Activated T-cell treated with anti-CD3 and anti-CD28 coated beads for 24 hours (primary cell): ENCODE measurements at regions not wholly inside any gene's neighbourhood (a gene's known extent, or its start where the extent isn't known, plus 50 kb on each side); places are given as distances from the start of the nearest gene placed in this dataset.

Source experiments
- DNase-seq: peaks from one replicate; pipeline ENCODE4 v3.0.0-alpha.2; 2020; ENCODE audit warnings: low read depth

DNA sequence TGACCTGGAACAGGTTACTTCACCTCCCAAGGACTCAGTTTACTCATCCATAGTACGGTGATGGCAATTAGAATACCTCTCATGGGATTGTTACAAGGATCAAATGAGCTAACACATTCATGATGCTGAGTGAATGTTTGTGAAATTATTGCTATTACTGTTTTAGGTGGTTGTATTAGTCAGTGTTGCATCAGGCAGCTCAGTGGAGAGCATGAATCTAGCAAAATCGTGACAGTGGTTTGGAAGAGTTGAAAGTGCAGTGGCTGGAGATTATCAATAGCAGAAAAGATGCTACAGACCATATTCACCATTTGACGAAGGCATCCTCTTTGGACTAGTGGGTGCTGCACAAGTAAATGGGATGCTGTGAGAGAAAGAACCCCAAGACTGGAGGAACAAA lies 50.4 kb upstream of the CTNNBL1 start:
- no peak for DNase-seq

DNA sequence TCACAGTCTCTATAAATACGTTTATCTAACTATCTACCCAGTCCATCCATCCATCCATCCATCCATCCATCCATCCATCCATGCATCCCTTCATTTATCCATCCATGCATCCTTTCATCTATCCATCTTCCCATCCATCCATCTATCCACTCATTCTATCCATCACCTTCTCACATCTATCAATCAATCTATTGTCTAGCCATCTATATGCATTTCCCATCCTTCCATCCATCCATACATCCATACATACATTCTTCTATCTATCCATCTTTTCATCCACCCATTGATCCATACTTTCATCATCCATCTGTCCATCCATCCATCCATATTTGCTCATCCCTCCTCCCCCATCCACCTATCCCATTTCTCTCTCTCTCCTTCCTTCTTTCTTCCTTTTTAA lies 51.6 kb upstream of the CTNNBL1 start:
- DNase-seq: no peak

DNA sequence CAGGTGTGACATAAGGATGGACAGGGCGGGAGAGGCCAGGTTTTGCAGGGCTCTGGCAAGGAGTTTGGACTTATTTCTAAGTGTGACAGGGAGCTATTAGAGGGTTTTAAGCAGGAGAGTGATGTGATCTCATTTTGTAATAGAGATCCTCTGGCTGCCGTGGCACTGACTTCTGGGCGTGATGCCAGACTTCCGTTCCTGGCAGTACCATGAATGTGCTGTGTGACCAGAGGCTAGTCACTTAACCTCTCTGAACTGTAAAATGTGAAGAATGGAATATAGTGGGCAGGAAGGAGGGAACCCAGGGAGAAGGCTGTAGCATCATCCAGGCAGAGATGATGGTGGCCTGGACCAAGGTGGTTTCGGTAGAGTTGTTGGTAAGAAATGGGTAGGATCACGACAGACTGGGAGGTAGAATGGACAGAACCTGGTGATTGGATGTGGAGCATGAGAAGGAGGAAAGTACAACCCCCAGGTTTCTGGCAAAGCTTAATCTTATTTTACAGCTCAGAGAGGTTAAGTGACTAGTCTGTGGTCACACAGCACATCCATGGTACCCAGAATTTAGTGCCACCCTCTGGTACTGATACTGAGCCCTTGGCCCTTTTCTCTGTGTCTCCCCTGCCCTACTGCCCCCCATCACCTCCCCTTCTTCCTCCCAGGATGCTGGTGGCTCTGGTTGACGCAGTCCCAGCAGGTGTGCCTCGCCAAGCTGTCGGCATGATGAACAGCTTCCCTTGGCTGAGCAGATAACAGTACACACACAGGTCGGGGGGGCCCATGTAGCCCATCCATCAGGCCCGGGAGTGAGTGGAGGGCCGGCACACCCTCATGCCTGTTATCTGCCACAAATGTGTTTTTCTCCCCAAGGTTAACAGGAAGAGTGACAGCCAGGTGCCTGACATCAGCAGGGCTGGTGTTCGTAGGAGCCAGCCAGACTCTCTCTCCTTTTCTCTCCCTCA lies 52.9 kb upstream of the CTNNBL1 start:
- DNase-seq: no peak

DNA sequence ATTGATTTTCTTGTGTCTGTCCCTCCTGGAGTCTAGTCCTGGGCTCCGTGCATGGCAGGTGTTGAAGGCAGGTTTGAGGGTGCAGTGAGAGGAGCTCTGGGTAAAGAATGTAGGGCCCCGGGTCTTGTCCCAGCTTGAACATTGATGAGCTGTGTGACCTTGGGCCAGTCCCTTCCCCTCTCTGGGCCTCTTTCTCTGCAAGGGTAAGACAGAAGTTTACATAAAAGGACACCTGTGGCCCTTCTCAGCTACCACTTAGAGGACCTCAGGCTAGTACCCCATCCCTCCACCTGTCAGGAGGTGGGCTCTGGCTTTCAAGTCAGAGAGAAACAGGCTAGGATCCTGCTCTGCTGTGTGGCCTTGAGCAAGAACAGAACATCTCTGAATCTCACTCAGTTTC lies 55.3 kb upstream of the CTNNBL1 start:
- DNase-seq: no peak

DNA sequence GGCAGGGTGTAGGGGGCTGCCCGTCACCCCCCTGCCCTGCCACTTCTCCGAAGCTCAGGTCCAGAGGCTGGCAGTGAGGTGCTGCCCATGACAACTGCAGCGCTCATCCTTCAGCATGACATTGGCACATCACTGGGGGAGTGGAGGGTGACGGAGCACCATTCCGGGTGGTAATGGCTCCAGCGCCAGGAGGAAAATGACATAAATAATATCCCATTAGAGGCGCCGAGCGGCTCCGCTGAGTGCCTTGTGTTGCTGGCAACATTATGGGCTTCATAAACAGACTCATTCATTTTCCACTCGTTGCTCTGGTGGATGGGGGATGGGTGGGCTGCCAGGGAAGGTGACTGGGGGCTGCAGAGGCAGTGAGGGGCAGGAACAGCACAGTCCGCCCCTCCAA lies 56.9 kb upstream of the CTNNBL1 start:
- DNase-seq: no peak

DNA sequence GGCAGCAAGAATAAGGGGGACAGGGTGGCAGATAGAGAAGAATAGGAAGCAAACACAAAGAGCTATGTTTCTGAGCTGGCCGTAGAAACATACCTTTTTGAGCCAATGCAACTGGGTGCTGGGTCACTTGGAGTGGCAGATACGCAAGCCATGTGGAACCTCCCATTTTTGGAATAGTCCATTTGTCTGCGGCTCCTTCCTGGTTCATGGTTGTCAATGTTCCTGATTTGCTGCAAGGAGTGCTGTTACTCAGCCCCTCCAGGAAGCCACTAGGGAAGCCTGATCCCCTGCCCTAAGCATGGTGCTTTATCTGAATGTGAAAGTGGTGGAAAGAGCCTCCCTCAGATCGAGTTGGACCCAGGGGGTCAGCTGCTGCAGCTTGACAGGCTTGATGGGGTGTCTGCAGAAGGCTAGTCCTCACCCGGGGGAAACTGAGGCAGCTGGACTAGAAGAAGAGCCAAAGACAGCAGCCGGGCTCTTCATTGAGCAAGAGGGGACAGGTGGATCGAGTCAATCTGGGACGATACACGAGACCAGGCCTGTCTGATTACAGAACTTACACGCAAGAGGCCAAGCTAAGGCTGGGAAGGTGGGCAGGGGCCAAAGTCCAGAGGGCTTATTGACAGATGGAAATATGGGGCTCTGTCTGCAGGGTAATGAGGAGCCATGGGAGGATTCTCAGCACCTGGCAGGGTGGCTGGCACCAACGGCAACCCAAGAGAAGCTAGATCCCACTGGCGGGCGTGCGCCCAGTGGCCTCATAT lies 57.4 kb upstream of the CTNNBL1 start:
- DNase-seq: no peak

DNA sequence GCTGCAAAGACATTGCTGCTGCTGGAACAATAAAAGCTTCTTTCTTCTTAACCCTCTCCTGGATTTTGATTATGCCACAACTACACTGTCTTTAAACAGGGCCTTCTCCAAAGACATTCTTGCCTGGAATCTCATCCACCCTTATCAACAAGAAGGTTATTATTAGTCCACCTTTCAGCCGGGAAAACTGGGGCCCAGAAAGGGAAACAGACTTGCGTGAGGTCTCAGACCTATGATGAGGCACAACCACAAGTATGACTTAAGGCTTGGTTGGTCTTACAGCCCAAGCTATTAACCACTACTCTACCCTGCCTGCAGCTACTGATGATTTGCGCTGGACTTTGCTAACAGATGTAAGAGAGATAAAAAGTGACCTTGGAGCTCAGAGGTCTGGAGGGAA lies 62.8 kb upstream of the CTNNBL1 start:
- no peak for DNase-seq

DNA sequence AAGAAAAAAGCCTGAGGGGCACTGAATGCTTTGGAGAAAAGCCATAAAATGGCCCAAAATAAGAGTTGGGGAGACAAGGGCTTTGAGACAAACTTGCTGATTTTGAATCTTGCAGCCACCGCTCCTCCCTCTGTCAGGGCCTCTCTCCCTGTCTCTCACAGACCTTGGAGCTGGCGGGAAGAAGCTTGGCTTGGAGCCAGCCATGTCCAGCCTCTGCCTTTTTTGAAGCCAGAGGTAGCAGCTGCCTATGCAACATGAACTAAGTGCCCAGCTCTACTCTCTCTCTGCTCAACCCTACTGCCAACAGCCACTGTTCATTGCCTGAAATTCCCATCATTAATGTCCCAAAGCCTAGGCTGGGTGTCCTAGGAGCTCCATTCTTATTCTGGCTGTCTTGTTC lies 63.7 kb upstream of the CTNNBL1 start:
- no peak for DNase-seq

DNA sequence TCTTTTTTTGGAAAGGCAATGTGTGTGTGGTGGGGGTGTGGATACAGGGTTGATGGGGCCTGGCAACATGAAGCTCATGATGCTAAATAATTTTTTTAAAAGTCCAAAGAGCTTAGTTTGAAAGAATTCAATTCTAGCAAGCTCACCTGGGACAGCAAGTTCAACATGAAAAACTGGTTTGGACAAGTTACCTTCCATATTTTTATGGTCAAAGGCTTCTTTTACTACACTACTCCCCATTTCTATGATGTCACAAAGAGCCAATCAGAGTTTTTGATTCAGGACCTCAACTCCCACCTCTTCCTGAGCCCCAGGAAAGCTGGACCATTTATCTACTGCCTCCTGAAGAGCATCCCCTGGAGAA lies 66.1 kb upstream of the CTNNBL1 start:
- no peak for DNase-seq

DNA sequence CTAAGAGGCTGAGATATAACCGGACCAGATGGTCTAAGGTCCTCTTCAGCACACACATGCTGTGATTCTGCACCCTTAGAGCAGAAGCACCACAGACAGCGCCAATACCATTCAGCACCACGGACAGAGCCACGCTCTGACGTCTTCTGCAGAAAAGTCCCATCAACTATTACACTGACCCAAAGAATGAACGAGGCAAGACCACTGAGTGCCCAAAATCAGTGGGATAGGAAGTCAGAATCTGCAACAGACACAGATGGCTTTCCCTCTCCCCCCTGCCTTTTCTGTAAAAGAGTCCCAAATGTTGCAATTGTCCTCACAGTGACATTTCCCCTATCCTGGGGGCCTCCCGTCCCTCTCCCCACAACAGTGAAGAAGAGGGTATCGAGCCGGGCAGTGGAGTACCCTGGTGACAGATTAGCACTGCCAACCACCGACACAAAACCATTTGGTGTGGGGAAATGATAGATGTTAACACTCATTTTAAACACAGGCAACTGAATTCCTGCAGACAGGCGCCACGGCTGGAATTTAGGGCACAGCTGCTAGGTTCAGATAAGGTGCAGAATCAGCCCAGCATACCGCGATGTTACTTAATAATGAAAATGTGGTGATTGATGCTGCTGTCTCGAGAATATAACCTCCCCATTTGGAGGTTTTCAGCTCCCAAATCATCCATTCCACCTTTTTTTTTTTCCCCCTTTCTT lies 66.6 kb upstream of the CTNNBL1 start:
- DNase-seq: peak; percentile 10

DNA sequence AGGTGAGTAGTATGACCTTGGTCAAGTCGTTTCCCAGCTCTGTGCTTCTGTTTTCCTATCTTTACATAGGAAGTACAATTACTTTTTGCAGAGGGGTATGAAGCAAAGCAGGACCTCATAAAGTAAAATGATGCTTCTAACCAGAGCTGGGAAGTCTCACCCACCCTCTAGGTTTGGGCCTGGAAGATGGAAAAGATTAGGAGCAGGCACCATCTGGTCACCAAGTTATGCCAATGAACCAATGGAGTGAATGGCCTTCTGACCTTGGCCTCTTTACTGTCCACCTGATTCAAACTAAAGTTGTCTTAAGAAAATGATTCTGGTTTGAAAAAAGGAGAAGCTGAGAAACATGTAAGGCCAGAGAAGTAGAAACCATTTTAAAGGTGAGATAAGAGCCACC lies 68.9 kb upstream of the CTNNBL1 start:
- DNase-seq: no peak

DNA sequence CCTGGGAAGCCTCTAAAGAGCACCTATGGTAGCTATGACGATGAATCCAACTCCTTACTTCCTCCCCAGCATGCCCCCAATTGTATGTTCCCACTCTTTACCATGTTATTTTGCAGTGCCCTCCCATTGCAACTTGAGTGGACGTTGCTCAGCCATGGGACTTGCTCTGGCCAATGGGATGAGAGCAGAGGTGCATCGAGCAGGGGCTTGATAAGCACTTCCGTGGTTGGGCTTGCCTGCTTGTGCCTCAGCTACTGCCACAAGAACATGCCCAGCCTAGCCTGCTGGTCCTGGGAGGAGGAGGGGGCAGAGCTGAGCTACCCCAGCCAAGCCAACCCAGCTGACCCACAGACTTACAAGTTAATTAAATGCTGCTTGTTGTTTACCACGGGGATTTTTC lies 71.1 kb upstream of the CTNNBL1 start:
- DNase-seq: no peak

DNA sequence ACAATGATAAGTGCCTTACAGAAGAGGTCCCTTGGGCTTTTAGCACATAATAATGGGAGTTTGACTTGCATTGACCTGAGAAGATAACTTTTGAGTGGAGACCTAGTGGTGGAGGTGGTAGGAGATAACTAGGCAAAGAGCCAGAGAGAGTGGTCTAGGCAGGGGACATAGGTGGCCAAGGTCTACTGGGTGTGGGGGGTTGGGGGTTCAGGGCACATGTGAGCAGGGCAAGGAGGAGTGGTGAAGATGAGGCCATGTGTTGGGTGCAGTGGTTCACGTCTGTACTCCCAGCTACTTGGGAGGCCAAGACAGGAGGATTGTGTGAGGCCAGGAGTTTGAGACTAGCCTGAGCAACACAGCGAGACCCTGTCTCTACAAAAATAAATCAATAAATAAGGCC lies 74.3 kb upstream of the CTNNBL1 start:
- no peak for DNase-seq

DNA sequence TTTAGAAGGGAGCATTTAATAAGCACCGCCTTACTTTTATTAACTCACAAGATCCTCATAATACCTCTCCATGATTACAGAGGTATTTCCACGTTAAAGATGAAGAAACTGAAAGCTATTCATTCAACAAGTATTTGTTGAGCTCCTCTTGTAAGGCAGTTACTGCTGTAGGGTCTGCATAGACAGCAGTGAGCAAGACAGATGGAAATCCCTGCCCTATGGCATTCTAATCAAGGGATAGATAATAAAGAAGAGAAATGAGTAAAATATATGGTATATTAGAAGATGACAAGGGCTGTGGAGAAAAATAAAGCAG lies 77.8 kb upstream of the CTNNBL1 start:
- no peak for DNase-seq

DNA sequence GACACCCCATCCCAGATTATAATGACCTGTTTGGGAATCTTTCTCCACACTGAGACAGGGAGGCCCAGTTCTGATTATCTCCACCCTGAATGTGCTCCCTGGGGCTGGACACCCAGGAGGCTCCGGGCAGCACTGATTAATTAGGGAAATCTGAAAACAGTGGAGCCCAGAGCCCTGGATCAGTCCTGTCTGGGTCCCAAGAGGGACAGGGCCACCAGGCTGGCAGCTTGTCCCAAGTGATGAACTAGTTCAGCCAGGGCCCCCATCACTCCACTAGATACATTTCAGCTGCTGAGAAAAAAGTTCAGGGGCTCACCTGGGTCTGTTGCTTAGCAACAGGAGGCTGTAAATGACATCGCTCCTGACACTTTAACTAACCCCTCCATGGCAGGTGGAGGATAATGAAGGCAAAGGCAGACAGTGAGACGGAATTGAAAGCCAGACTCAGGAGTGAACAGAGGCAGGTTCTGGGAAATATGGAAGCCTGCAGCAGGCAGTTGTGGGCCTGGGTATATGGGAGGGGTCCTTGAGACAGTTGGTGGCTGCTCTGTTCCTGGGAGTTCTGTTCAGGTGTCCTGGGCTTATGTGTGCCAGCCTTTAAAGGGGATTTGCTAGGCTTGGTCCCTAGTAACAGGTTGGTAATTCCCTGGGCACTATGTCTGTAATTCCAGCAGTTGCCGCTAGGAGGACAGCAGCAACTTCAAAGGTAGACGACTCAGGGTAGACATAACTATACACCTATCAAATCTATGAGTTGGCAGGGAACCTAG lies 78.3 kb upstream of the CTNNBL1 start:
- DNase-seq: peak; percentile 49

DNA sequence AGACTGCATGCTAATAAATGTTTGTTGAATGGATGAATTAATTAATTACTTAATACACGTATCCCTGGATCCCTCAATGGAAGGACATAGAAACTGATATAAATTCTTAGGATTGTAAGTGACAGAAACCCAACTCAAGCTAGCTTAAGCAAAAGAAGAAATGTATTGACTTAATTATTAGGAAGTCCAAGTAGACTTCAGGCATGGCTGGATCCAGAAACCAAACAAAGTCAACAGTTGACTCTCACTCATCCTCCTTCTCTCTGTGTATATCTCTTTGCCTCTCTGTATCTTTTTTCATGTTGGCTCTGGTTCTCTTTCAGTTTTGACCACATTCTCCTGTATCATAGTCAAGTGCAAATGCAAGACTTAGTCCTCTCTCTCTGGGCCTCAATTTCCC lies 82.0 kb upstream of the CTNNBL1 start:
- no peak for DNase-seq

DNA sequence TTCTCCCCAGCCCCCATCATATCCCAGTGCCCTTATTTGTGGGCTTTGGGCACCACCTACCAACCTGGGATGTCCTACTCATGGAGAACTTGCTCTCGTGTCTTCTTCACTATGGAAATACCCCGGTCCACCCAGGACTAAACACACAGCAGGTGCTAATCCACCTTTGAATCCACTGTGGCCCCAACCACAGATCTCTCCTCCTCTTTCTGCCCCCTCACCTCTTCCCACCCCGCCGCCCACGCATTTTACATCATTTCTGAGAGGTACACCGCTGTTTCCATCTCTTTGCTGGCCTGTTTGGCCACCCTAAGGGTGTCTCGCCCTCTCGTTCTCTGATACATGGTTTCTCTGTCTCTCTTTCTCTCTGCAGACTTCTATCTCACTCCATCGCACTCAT lies 82.5 kb upstream of the CTNNBL1 start:
- DNase-seq: no peak

DNA sequence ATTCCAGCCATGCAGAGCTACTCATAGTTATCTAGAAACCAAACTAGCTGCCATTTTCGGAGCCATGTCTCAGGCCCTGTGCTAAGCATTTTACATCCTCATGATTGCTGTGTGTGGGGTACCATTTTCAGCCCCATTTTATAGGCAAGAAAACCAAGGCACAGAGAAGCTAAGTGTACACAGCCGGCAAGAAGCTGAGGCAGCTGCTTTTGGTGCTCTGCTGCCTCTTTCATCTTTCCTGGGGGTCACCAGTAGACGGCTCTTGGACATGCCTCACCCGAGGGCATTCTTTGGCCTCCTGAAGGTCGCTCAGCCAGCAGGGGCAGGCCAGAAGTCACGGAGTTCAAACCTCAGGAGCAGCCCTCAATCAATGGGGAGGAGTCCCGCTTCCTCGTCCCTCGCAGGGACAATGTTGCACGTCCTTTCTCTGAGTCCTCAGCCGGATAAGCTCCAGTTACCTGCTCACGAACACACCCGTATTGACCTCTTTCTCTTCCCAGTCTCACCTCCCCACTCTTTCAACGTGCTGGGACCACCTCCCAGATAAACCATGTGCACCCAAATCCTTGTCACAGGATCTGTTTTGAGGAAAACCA lies 82.6 kb upstream of the BLCAP start:
- DNase-seq: no peak

DNA sequence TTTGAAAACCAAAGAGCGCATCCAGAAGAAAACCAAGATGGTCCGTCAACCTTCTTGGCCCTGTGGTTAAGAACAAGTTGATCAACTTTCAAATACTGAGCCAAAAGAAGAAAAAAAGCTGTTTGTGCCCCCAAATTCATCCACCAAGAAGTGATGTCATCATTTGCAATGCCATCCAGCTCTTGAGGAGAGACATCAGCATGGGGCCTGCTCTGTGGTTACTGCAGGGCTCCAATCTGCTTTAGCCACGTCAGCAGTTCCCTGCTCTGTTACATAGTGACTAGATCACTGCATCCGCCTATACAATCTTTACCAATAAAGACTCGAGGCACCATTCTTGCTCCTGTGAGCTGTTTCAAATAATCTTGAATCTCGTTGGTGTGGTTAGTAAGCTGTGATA lies 75.0 kb upstream of the BLCAP start:
- DNase-seq: no peak

DNA sequence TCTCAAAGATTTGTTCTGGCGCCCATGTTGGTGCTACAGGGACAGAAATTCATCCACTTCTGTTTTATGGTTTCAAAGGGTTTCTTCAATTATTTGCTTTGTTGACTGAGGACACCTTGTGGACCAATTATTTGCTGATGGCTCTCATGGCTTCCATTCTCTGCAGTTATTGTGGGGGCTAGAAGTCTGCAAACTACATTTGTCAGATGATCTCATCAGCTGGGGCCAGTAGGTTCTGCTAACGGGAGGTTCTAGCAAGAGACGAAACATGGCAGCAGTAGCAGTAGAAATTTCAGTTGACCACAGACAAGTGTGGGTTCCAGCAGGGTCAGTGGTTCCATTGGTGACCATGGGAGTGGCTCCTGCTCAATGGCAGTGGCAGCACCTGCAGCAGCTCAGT lies 72.8 kb upstream of the BLCAP start:
- DNase-seq: no peak

DNA sequence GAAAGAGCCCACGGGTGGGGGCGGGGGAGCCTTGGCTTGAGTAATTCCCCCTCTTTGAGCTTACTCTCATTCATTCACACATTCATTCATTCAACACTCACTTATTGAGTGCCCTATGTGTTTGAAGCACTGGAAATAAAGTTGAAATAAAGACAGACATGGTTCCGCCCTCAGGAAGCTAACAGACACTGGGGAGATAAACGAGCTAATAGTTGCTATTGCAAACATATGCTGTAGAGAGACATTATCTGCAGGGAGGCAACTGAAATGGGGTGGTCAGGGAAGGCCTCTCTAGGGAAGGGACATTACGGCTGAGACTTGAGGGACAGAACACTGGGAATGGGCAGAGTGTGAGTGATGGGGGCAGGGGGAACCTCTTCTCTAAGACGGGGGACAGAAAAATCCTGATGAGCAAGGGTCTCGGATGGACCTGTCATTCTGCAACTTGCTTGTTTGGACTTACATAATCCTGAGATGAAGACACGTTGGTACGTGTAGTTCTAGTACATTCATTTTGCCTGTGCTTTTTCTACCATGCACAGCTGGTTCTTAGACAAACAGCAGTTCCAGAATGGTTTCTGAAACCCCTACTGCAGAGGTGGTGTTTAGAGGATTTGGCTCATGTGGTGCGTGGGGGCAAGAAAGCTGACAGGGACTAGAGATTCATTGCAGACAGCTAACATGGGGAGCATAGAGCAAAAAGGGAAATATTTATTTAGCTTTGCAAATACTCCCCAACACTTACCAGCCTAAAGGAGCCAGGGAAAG lies 71.1 kb upstream of the BLCAP start:
- DNase-seq: no peak
